Endodermal cell (in vitro differentiated cells): ENCODE measurements at regions not wholly inside any gene's neighbourhood (a gene's known extent, or its start where the extent isn't known, plus 50 kb on each side); places are given as distances from the start of the nearest gene placed in this dataset.

ENCODE experiments used
- DNase-seq: peaks from one replicate; pipeline ENCODE4 v3.0.0-alpha.2; 2017
- H3K27ac ChIP-seq: 2 replicates; pipeline ENCODE4 v1.5.1; 2013; ENCODE audit warnings: mild to moderate bottlenecking, low read depth, low read length, moderate library complexity
- H3K27me3 ChIP-seq: 2 replicates; pipeline ENCODE4 v1.6.1; 2013; ENCODE audit warnings: mild to moderate bottlenecking, low read length, moderate library complexity; ENCODE audit not compliant: insufficient read depth, control insufficient read depth, poor library complexity, severe bottlenecking
- H3K36me3 ChIP-seq: 2 replicates; pipeline ENCODE4 v1.7.0; 2013; ENCODE audit warnings: mild to moderate bottlenecking, low read length, moderate library complexity; ENCODE audit not compliant: control insufficient read depth, insufficient read depth
- H3K4me1 ChIP-seq: one replicate; pipeline ENCODE4 v1.7.0; 2013; ENCODE audit warnings: low read length; ENCODE audit not compliant: control insufficient read depth, insufficient read depth
- H3K4me3 ChIP-seq: 2 replicates; pipeline ENCODE4 v1.5.1; 2013; ENCODE audit warnings: mild to moderate bottlenecking, low read length, moderate library complexity
- H3K9ac ChIP-seq: 2 replicates; pipeline ENCODE4 v1.6.1; 2013; ENCODE audit warnings: mild to moderate bottlenecking, low read length, moderate library complexity; ENCODE audit not compliant: poor library complexity, severe bottlenecking; ENCODE audit errors: extremely low read depth
- H3K9me3 ChIP-seq: 2 replicates; pipeline ENCODE4 v1.6.1; 2013; ENCODE audit warnings: mild to moderate bottlenecking, low read length, moderate library complexity; ENCODE audit not compliant: control insufficient read depth
- H3K27ac Mint-ChIP-seq: 2 replicates; pipeline ENCODE4 v1.8.0; 2020; ENCODE audit warnings: mixed read lengths
- H3K27me3 Mint-ChIP-seq: 2 replicates; pipeline ENCODE4 v1.8.0; 2021; ENCODE audit warnings: mild to moderate bottlenecking, mixed read lengths; ENCODE audit not compliant: insufficient read depth
- H3K36me3 Mint-ChIP-seq: 2 replicates; pipeline ENCODE4 v1.8.0; 2020; ENCODE audit warnings: low read depth, mixed read lengths
- H3K4me1 Mint-ChIP-seq: 2 replicates; pipeline ENCODE4 v1.8.0; 2020; ENCODE audit warnings: mixed read lengths
- H3K4me3 Mint-ChIP-seq: 2 replicates; pipeline ENCODE4 v1.8.0; 2020; ENCODE audit warnings: mild to moderate bottlenecking, moderate library complexity, mixed read lengths
- H3K9me3 Mint-ChIP-seq: 2 replicates; pipeline ENCODE4 v1.8.0; 2020; ENCODE audit warnings: mild to moderate bottlenecking, mixed read lengths
- CTCF ChIP-seq: fragments of 200-600 bp; sonication (generic); conservative IDR thresholded peaks from 2 replicates; pipeline ENCODE4 v1.5.0; 2021; ENCODE audit warnings: antibody characterized with exemption, mild to moderate bottlenecking
- WGBS, 2 experiments: methylation state at CpG; one replicate each; pipeline versions ENCODE4 v1.1.5 to v1.1.7; 2013; ENCODE audit warnings: missing lambda C conversion rate in 2 of 2, mixed read lengths in 1 of 2; ENCODE audit not compliant: insufficient coverage in 1 of 2, insufficient read length in 1 of 2; 5-methylcytosine and 5-hydroxymethylcytosine counted together

GRCh38 chr1:244171241-244171985, 120.3 kb downstream of the ZBTB18 start:
- Mint-ChIP-seq H3K9me3 (no peaks in the 10 kb centered on the region), H3K27ac (no peak overlapping the region), H3K27me3 (no peaks in the 10 kb centered on the region), H3K36me3 (no peaks in the 10 kb centered on the region), H3K4me1 (peaks cover 3% of the 10 kb centered on the region), H3K4me3 (no peak overlapping the region)
- Histone ChIP-seq H3K4me1 (no peaks in the 10 kb centered on the region), H3K36me3 (no peaks in the 10 kb centered on the region), H3K4me3 (no peak overlapping the region), H3K27me3 (no peaks in the 10 kb centered on the region), H3K27ac (no peak overlapping the region), H3K9me3 (no peaks in the 10 kb centered on the region), H3K9ac (no peak overlapping the region)
- WGBS, 2 experiments = 89 to 93% methylated on average over 6 to 7 of the region's 7 CpGs
- DNase-seq = no peak
- TF ChIP-seq CTCF = no peak

- Histone ChIP-seq H3K9ac (no peak overlapping the region), H3K9me3 (no peaks in the 10 kb centered on the region), H3K4me3 (no peak overlapping the region), H3K27ac (no peak overlapping the region), H3K36me3 (no peaks in the 10 kb centered on the region), H3K4me1 (no peaks in the 10 kb centered on the region), H3K27me3 (no peaks in the 10 kb centered on the region)
- Mint-ChIP-seq H3K4me1 (peaks cover 3% of the 10 kb centered on the region), H3K27ac (no peak overlapping the region), H3K36me3 (no peaks in the 10 kb centered on the region), H3K9me3 (no peaks in the 10 kb centered on the region), H3K27me3 (no peaks in the 10 kb centered on the region), H3K4me3 (no peak overlapping the region)
- no peak for TF ChIP-seq CTCF
- no peak for DNase-seq
- WGBS, 2 experiments = 90 to 100% methylated on average over 1 to 4 of the region's 4 CpGs
These were observed 122.2 kb downstream of the ZBTB18 start for GRCh38 chr1:244173240-244173639.

GRCh38 chr1:244173769-244174168, 122.7 kb downstream of the ZBTB18 start:
- H3K9me3 ChIP-seq = no peaks in the 10 kb centered on the region
- Mint-ChIP-seq H3K4me1 (peaks cover 3% of the 10 kb centered on the region), H3K36me3 (no peaks in the 10 kb centered on the region), H3K27me3 (no peaks in the 10 kb centered on the region), H3K4me3 (no peak overlapping the region), H3K27ac (no peak overlapping the region), H3K9me3 (no peaks in the 10 kb centered on the region)
- H3K9ac ChIP-seq = no peak overlapping the region
- no peak for TF ChIP-seq CTCF
- no peak overlapping the region for H3K4me3 ChIP-seq
- no peak overlapping the region for H3K27ac ChIP-seq
- DNase-seq = no peak
- H3K4me1 ChIP-seq = no peaks in the 10 kb centered on the region
- WGBS, 2 experiments = 92 to 97% methylated on average over 6 of the region's 6 CpGs
- H3K36me3 ChIP-seq = no peaks in the 10 kb centered on the region
- no peaks in the 10 kb centered on the region for H3K27me3 ChIP-seq
